GM23338 (cell line): ENCODE measurements at regions not wholly inside any gene's neighbourhood (a gene's known extent, or its start where the extent isn't known, plus 50 kb on each side); places are given as distances from the start of the nearest gene placed in this dataset.

Experiments
- ATAC-seq: fragments of 200-7000 bp; cut with Tn5 transposase; 3 replicates; pipeline ENCODE4 v1.9.1; 2020
- DNase-seq: peaks from one replicate; pipeline ENCODE4 v3.0.0-alpha.2; 2015; ENCODE audit warnings: low spot score
- H2AFZ ChIP-seq: fragments of 200-600 bp; sonication (generic); 2 replicates; pipeline ENCODE4 v1.8.0; 2016; ENCODE audit warnings: antibody characterized with exemption, mild to moderate bottlenecking, moderate library complexity
- H3F3A ChIP-seq: fragments of 200-600 bp; sonication (generic); replicated peaks from 2 replicates; pipeline ENCODE4 v1.8.0; 2017; ENCODE audit warnings: antibody characterized with exemption, mixed run types, low read depth
- H3K27ac ChIP-seq: fragments of 200-600 bp; sonication (generic); 2 replicates; pipeline ENCODE4 v1.6.1; 2016; ENCODE audit warnings: low read depth
- H3K27me3 ChIP-seq: fragments of 200-600 bp; sonication (generic); 2 replicates; pipeline ENCODE4 v1.8.0; 2016; ENCODE audit warnings: mild to moderate bottlenecking, mixed run types, moderate library complexity; ENCODE audit not compliant: insufficient read depth
- H3K36me3 ChIP-seq: fragments of 200-600 bp; sonication (generic); 2 replicates; pipeline ENCODE4 v1.8.0; 2016; ENCODE audit warnings: mild to moderate bottlenecking; ENCODE audit not compliant: insufficient read depth
- H3K4me1 ChIP-seq: fragments of 200-600 bp; sonication (generic); 2 replicates; pipeline ENCODE4 v1.8.0; 2016; ENCODE audit warnings: mild to moderate bottlenecking, moderate library complexity; ENCODE audit not compliant: insufficient read depth
- H3K4me2 ChIP-seq: fragments of 200-600 bp; sonication (generic); 2 replicates; pipeline ENCODE4 v1.7.1; 2017; ENCODE audit warnings: mixed run types
- H3K4me3 ChIP-seq: fragments of 200-600 bp; sonication (generic); 2 replicates; pipeline ENCODE4 v1.6.1; 2016; ENCODE audit warnings: mixed run types
- H3K79me2 ChIP-seq: fragments of 200-600 bp; sonication (generic); replicated peaks from 2 replicates; pipeline ENCODE4 v1.8.0; 2017; ENCODE audit warnings: mild to moderate bottlenecking; ENCODE audit not compliant: insufficient read depth
- H3K9me2 ChIP-seq: fragments of 200-600 bp; sonication (generic); 2 replicates; pipeline ENCODE4 v1.8.0; 2017; ENCODE audit not compliant: insufficient read depth
- H4K20me1 ChIP-seq: fragments of 200-600 bp; sonication (generic); replicated peaks from 2 replicates; pipeline ENCODE4 v1.8.0; 2017; ENCODE audit warnings: mild to moderate bottlenecking; ENCODE audit not compliant: insufficient read depth
- H3K27ac Mint-ChIP-seq: 2 replicates; pipeline ENCODE4 v1.8.0; 2020; ENCODE audit warnings: inconsistent platforms, mild to moderate bottlenecking, moderate library complexity, mixed read lengths
- H3K27me3 Mint-ChIP-seq: 3 replicates; pipeline ENCODE4 v1.8.0; 2022; ENCODE audit warnings: low read depth, mild to moderate bottlenecking, moderate library complexity, mixed read lengths, inconsistent platforms; ENCODE audit not compliant: insufficient read depth, poor library complexity
- H3K36me3 Mint-ChIP-seq: 3 replicates; pipeline ENCODE4 v1.8.0; 2021; ENCODE audit warnings: low read depth, mild to moderate bottlenecking, inconsistent platforms, moderate library complexity, mixed read lengths
- H3K4me1 Mint-ChIP-seq: 3 replicates; pipeline ENCODE4 v1.8.0; 2020; ENCODE audit warnings: mild to moderate bottlenecking, inconsistent platforms, mixed read lengths
- H3K4me3 Mint-ChIP-seq: 3 replicates; pipeline ENCODE4 v1.8.0; 2021; ENCODE audit warnings: moderate library complexity, mild to moderate bottlenecking, inconsistent platforms, mixed read lengths
- H3K9me3 Mint-ChIP-seq: 3 replicates; pipeline ENCODE4 v1.8.0; 2020; ENCODE audit warnings: moderate library complexity, mild to moderate bottlenecking, inconsistent platforms, mixed read lengths
- CREB1 ChIP-seq: fragments of 250-450 bp; sonication (Bioruptor Pico); IDR thresholded peaks from 2 replicates; pipeline ENCODE4 v1.5.0; 2020; ENCODE audit warnings: low read depth, mild to moderate bottlenecking, moderate library complexity
- EZH2phosphoT487 ChIP-seq: fragments of 200-600 bp; sonication (generic); IDR thresholded peaks from one replicate; pipeline ENCODE4 v1.8.1; 2018; ENCODE audit warnings: antibody characterized with exemption; ENCODE audit not compliant: unreplicated experiment
- JUNB ChIP-seq: IDR thresholded peaks from one replicate; pipeline ENCODE4 v1.6.1; 2016; ENCODE audit warnings: antibody characterized with exemption; ENCODE audit not compliant: unreplicated experiment
- NANOG ChIP-seq: IDR thresholded peaks from 2 replicates; pipeline ENCODE4 v1.6.1; 2016; ENCODE audit warnings: antibody characterized with exemption, borderline replicate concordance
- STAT1 ChIP-seq: IDR thresholded peaks from one replicate; pipeline ENCODE4 v1.6.1; 2016; ENCODE audit warnings: antibody characterized with exemption; ENCODE audit not compliant: unreplicated experiment
- TF ChIP-seq, protein P1 (sequence below): fragments of 250-450 bp; sonication (Bioruptor Pico); IDR thresholded peaks from 2 replicates; pipeline ENCODE4 v1.5.0; 2020; ENCODE audit warnings: mild to moderate bottlenecking, moderate library complexity

GRCh38 chr22:26097840-26098239 is 71.4 kb upstream of the SEZ6L start:
- H3K36me3 Mint-ChIP-seq, result no peaks in the 10 kb centered on the region
- Histone ChIP-seq H3K27me3 (no peaks in the 10 kb centered on the region), H3K9me2 (0 out of 2 replicates have a peak, but pooled peaks cover 10% of the 10 kb centered on the region), H2AFZ (no peak overlapping the region), H3K79me2 (no peaks in the 10 kb centered on the region), H3F3A (no peaks in the 10 kb centered on the region), H3K4me2 (no peak overlapping the region), H3K4me3 (no peak overlapping the region), H3K4me1 (no peaks in the 10 kb centered on the region), H3K36me3 (no peaks in the 10 kb centered on the region), H3K27ac (no peak overlapping the region), H4K20me1 (no peaks in the 10 kb centered on the region)
- no peak for TF ChIP-seq CREB1
- TF ChIP-seq NANOG, result no peak
- TF ChIP-seq JUNB, result no peak
- H3K4me3 Mint-ChIP-seq, result no peak overlapping the region
- no peak overlapping the region for H3K27ac Mint-ChIP-seq
- H3K27me3 Mint-ChIP-seq, result peaks cover 6% of the 10 kb centered on the region
- peak; percentile 20 for DNase-seq
- H3K9me3 Mint-ChIP-seq, result peaks cover 13% of the 10 kb centered on the region; the same call in 2 of the 3 replicates
- ATAC-seq, result no peak
- H3K4me1 Mint-ChIP-seq, result no peaks in the 10 kb centered on the region

DNA sequence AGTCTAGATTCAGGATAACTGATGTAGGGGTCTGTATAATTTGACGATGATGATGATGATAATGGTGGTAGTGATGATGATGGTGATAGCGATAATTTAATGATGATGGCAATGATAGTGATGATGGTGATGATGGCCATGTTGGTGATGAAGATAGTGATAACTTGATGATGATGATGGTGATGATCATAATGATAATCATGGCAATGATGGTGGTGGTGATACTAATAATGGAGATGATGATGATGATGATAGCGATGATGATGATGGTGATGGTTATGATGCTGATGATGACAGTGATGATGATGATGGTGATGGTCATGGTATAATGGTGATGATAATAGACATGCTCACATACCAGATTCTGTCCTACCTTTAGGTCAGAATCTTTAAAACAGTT is 66.2 kb upstream of the SEZ6L start:
- H3K36me3 ChIP-seq, result no peaks in the 10 kb centered on the region
- H3K27ac ChIP-seq, result no peak overlapping the region
- no peaks in the 10 kb centered on the region for H3K36me3 Mint-ChIP-seq
- TF ChIP-seq EZH2phosphoT487 (no peak), STAT1 (no peak)
- TF ChIP-seq, protein P1, sequence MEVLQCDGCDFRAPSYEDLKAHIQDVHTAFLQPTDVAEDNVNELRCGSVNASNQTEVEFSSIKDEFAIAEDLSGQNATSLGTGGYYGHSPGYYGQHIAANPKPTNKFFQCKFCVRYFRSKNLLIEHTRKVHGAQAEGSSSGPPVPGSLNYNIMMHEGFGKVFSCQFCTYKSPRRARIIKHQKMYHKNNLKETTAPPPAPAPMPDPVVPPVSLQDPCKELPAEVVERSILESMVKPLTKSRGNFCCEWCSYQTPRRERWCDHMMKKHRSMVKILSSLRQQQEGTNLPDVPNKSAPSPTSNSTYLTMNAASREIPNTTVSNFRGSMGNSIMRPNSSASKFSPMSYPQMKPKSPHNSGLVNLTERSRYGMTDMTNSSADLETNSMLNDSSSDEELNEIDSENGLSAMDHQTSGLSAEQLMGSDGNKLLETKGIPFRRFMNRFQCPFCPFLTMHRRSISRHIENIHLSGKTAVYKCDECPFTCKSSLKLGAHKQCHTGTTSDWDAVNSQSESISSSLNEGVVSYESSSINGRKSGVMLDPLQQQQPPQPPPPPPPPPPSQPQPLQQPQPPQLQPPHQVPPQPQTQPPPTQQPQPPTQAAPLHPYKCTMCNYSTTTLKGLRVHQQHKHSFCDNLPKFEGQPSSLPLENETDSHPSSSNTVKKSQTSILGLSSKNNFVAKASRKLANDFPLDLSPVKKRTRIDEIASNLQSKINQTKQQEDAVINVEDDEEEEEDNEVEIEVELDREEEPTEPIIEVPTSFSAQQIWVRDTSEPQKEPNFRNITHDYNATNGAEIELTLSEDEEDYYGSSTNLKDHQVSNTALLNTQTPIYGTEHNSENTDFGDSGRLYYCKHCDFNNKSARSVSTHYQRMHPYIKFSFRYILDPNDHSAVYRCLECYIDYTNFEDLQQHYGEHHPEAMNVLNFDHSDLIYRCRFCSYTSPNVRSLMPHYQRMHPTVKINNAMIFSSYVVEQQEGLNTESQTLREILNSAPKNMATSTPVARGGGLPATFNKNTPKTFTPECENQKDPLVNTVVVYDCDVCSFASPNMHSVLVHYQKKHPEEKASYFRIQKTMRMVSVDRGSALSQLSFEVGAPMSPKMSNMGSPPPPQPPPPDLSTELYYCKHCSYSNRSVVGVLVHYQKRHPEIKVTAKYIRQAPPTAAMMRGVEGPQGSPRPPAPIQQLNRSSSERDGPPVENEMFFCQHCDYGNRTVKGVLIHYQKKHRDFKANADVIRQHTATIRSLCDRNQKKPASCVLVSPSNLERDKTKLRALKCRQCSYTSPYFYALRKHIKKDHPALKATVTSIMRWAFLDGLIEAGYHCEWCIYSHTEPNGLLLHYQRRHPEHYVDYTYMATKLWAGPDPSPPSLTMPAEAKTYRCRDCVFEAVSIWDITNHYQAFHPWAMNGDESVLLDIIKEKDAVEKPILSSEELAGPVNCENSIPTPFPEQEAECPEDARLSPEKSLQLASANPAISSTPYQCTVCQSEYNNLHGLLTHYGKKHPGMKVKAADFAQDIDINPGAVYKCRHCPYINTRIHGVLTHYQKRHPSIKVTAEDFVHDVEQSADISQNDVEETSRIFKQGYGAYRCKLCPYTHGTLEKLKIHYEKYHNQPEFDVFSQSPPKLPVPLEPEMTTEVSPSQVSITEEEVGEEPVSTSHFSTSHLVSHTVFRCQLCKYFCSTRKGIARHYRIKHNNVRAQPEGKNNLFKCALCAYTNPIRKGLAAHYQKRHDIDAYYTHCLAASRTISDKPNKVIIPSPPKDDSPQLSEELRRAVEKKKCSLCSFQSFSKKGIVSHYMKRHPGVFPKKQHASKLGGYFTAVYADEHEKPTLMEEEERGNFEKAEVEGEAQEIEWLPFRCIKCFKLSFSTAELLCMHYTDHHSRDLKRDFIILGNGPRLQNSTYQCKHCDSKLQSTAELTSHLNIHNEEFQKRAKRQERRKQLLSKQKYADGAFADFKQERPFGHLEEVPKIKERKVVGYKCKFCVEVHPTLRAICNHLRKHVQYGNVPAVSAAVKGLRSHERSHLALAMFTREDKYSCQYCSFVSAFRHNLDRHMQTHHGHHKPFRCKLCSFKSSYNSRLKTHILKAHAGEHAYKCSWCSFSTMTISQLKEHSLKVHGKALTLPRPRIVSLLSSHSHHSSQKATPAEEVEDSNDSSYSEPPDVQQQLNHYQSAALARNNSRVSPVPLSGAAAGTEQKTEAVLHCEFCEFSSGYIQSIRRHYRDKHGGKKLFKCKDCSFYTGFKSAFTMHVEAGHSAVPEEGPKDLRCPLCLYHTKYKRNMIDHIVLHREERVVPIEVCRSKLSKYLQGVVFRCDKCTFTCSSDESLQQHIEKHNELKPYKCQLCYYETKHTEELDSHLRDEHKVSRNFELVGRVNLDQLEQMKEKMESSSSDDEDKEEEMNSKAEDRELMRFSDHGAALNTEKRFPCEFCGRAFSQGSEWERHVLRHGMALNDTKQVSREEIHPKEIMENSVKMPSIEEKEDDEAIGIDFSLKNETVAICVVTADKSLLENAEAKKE (CRISPR knock-in tag), result no peak
- H3F3A ChIP-seq, result no peaks in the 10 kb centered on the region
- no peak overlapping the region for H3K4me3 Mint-ChIP-seq
- no peak overlapping the region for H2AFZ ChIP-seq
- no peak overlapping the region for H3K4me2 ChIP-seq
- no peaks in the 10 kb centered on the region for H3K79me2 ChIP-seq
- H3K4me3 ChIP-seq, result no peak overlapping the region
- ATAC-seq (no peak), DNase-seq (no peak)
- no peaks in the 10 kb centered on the region for H3K27me3 ChIP-seq
- no peaks in the 10 kb centered on the region for H4K20me1 ChIP-seq
- H3K4me1 ChIP-seq, result no peaks in the 10 kb centered on the region
- H3K27me3 Mint-ChIP-seq, result peaks cover 4% of the 10 kb centered on the region
- H3K4me1 Mint-ChIP-seq, result no peaks in the 10 kb centered on the region
- H3K27ac Mint-ChIP-seq, result no peak overlapping the region
- H3K9me2 ChIP-seq, result peaks cover 2% of the 10 kb centered on the region; the same call in 1 of the 2 replicates
- no peaks in the 10 kb centered on the region for H3K9me3 Mint-ChIP-seq
